ENCODE measurements at regions not wholly inside any gene's neighbourhood (a gene's known extent, or its start where the extent isn't known, plus 50 kb on each side); places are given as distances from the start of the nearest gene placed in this dataset.

DNA sequence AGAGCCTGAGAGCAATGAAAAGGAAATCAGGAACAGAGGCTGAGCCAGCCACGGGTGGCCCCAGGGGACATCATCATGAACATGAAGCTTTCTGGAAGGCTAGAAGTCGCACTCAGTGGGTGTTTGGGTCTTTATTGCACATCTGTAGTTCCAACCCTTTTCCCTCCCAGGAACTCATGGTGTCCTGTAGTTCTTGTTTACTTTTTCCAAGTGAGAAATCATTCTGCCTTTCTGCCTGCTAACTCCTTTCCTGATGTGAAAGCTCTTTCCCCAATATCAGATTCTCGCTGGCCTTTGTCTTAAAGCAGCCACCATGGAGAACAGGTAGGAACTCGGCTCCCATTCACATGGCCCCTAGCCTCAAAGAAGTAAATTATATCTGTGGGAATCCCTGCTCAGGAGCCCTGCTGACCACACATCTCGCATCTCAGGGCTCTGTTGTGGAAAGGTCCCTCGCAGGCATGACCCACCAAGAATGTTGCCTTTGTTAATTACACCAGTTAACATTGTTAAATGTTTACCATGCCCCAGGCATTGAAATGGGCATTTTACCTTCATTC lies 542.7 kb downstream of the TNS3 start:
- no peak for DNase-seq

DNA sequence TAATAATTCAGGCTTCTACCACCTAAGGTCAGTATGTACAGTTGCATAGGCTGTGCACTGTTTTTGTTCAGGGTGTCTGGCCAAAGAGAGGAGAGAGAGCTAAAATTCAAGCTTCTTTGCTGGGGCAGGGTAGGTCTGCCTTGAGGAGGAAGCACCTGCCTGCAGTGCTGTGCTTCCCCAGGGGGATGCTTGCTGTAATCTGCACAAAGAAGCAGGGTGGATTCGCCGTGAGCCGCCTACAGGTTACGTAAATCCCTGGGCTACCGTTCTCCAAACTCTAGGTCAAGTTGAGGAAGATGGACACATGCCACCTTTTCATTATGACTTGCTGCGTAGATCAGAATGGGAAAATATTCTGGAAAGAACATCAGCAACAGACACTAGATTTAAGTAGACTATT lies 543.3 kb downstream of the TNS3 start:
- DNase-seq = no peak

GRCh38 chr7:47037607-47038006 lies 544.3 kb downstream of the TNS3 start:
- DNase-seq = no peak

DNA sequence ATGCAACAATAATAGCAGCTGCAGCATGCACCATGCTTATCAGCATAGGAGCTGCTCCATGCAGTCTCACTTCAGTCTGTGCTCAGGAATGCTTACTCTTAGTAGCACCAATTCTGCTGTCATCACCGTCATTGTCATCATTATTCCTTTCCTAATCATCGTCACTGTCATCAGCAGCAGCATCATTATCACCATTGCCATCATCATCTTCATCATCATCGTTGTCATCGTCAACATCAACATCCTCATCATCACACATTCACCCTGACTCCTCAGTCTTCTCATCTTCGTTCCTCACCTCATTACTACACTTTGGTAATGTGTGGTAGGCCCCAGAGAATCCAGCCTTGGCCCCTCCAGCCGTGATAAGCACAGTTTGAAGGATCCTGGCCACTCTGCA lies 545.0 kb downstream of the TNS3 start:
- no peak for DNase-seq

GRCh38 chr7:47035522-47035921 lies 546.4 kb downstream of the TNS3 start:
- DNase-seq = no peak

GRCh38 chr7:47034180-47034579 lies 547.7 kb downstream of the TNS3 start:
- no peak for DNase-seq

DNA sequence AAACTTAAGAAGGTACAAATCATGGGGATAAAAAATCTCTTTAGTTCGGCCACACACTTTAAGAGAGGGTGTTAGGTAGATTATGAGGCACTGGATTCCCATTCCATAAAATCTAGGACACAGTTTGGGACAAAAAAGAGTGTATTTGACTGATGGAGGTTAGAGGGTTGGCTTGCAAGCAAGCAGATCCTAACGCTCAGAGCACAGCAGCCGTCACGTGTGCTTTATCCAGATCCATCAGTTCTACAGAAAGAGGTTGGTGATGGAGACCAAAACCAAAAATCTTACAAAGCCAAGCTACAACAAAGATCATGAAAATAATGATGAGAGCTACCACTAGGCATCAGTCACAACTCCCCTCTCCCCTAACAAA lies 549.4 kb downstream of the TNS3 start:
- DNase-seq = no peak

GRCh38 chr7:47031786-47032535 lies 550.0 kb downstream of the TNS3 start:
- no peak for DNase-seq

DNA sequence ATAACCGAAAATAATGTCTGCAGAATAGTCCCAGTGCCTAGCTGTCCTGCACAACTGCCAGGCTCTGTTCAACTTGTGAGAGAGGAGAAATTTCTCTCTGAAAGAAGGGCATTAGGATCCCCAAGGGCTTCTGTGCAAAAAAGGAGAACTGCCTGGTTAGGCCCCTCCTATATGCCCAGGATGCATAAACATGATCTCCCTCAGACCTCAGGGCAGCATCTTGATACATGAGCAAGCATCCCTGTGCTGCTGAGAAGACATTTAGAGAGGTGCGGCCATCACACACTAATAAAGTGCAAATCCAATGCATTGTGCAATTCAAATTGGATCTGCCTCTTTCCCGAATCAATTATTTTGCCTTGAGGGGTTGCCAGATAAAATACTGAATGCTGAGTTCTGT lies 553.6 kb downstream of the TNS3 start:
- no peak for DNase-seq

DNA sequence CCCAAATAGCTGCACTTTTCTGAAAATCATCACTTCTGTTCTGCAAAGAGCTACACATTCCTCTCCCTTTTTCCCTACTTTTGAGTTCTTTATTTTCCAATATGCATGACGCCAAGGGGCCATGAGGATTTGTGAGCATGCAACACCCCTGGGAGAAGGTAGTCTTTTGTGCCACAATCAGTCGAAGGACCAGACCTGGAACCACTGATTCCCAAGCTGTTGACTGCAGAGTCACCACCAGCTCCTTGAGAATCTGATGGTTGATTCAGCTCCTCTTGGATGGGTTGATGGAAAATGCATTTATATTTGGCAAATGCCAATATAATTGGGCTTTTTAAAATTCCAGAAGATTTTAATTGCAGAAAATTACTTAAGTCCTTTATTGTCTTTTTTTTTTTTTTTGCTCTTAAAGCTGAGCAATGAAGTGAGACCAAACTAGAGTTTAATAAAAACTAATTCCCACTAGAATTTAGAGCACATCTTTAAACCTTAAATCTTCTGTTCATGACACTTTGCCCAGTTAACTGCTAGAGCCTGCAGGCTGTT lies 554.1 kb downstream of the TNS3 start:
- DNase-seq = no peak

GRCh38 chr7:47026780-47027361 lies 555.0 kb downstream of the TNS3 start:
- DNase-seq = no peak

GRCh38 chr7:47024991-47025390 lies 556.9 kb downstream of the TNS3 start:
- no peak for DNase-seq

GRCh38 chr7:47008461-47008860 lies 573.5 kb downstream of the TNS3 start:
- no peak for DNase-seq

- DNase-seq = no peak
Observed at GRCh38 chr7:47007471-47007870, 574.4 kb downstream of the TNS3 start.

- no peak for DNase-seq
Observed at GRCh38 chr7:47000561-47000960, 581.4 kb downstream of the TNS3 start.

DNA sequence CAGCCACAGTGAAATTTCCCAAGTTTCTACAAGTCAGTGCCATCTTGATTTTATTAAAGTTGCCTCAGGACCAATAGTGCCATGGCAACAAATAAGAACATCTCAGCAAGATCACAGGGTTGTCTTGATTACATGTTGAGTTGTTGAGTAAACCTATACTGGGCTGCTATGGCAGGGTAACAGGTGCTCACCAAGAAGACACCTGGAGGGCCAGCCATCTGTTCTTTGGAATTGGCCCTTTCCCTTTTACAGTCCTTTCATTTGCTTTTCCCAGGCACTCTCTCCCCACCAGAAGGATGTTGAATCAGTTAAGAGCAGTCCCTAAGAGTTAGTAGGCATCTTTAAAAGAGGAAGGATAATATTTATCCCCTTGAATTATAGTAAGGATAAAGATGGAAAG lies 582.0 kb downstream of the TNS3 start:
- DNase-seq = no peak

DNA sequence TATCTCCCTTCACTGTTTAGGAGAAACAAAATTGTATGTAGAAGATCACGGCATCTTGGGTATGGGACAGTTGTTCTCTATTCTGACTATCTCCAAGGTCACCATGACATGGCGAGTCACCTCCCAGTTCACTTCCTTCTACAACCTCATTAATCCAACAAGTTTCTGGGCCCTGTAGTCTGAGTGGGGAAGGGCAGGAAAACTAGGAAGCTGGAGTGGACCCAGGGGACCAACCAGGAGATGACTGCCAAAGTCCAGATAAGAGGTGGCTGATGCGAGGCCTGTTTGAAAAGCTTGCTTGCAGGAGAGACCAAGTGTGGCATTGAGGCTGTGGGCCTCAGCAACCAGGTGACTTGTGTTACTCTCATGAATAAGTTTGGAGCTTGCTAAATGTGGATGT lies 584.9 kb downstream of the TNS3 start:
- no peak for DNase-seq

- DNase-seq = no peak
Observed at GRCh38 chr7:46993396-46993795, 588.5 kb downstream of the TNS3 start.

GRCh38 chr7:46990761-46991160 lies 591.1 kb downstream of the TNS3 start:
- DNase-seq = no peak

GRCh38 chr7:46989247-46989646 lies 592.7 kb downstream of the TNS3 start:
- no peak for DNase-seq

GRCh38 chr7:46982928-46983327 lies 599.0 kb downstream of the TNS3 start:
- no peak for DNase-seq

GRCh38 chr7:46979439-46979838 lies 602.5 kb downstream of the TNS3 start:
- no peak for DNase-seq

DNA sequence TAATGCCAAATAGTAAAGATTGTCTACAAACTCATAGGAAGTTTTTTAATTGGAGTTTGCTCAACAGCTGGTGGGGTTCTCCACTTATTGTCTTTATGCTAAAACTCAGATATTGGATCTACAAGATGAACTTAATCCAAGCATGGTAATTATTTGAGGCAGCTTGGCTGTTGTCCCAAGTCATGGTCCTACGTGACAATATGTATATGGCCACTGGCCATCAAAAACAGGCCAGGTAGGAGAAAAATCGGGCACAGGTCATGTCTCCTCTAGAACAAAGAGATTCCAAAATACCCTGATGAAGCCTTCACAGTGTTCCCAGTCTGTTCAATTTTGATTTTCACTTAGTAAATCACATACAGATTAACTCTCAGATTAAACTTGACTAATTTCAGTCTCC lies 606.4 kb downstream of the TNS3 start:
- DNase-seq = no peak

GRCh38 chr7:46972205-46972604 lies 609.7 kb downstream of the TNS3 start:
- DNase-seq = no peak

- no peak for DNase-seq
Observed at GRCh38 chr7:46970476-46970875, 611.4 kb downstream of the TNS3 start.

Data from activated naive CD4-positive, alpha-beta T cell treated with anti-CD3 and anti-CD28 coated beads, Interleukin-2, amount 50 U/mL, for 16 hours (primary cell).